Loucy (cell line): ENCODE measurements at regions not wholly inside any gene's neighbourhood (a gene's known extent, or its start where the extent isn't known, plus 50 kb on each side); places are given as distances from the start of the nearest gene placed in this dataset.

ENCODE experiments used
- CTCF ChIP-seq: fragments of 200-600 bp; sonication (generic); conservative IDR thresholded peaks from 2 replicates; pipeline ENCODE4 v1.5.1; 2014; ENCODE audit warnings: mild to moderate bottlenecking, antibody characterized with exemption, low read length
- EZH2phosphoT487 ChIP-seq: fragments of 200-600 bp; IDR thresholded peaks from 2 replicates; pipeline ENCODE4 v1.6.1; 2018; ENCODE audit warnings: antibody characterized with exemption, mild to moderate bottlenecking, moderate library complexity, borderline replicate concordance

DNA sequence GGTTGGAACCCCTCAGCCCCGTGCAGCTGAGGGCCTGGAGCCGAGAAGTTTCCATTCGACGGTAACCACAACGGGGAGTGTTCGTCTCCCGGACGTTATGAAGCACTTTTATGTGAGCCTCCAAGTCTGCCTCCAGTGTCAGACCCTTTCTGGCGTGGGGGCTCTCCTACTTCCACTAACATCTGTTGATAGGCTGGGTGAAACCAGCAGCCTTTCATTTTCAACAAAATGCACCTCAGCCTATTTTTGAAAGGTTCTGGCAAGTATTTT, 257.4 kb downstream of the THBS2 start:
- TF ChIP-seq CTCF (no peak), EZH2phosphoT487 (no peak)
